HG03103 (cell line): ENCODE measurements at regions not wholly inside any gene's neighbourhood (a gene's known extent, or its start where the extent isn't known, plus 50 kb on each side); places are given as distances from the start of the nearest gene placed in this dataset.
"Not testable (repeated sequence)": the region's sequence is repeated elsewhere in the genome, so short reads cannot be mapped to it uniquely, and the experiment has no call there.

Experiments used
- ATAC-seq: cut with Tn5 transposase; IDR thresholded peaks from one replicate; pipeline ENCODE4 v1.9.1; 2021; ENCODE audit warnings: low read depth; ENCODE audit not compliant: unreplicated experiment

- no peak for ATAC-seq
These were observed 698.4 kb downstream of the TENT5A start for GRCh38 chr6:81054036-81054435.

GRCh38 chr6:81051952-81052351 is 700.5 kb downstream of the TENT5A start:
- no peak for ATAC-seq

- ATAC-seq, result no peak
These were observed 702.9 kb downstream of the TENT5A start for GRCh38 chr6:81049425-81050042.

GRCh38 chr6:81031416-81031815 is 721.1 kb downstream of the TENT5A start:
- ATAC-seq, result no peak

- no peak for ATAC-seq
These were observed 726.4 kb downstream of the TENT5A start for GRCh38 chr6:81026041-81026553.

- no peak for ATAC-seq
These were observed 728.8 kb downstream of the TENT5A start for GRCh38 chr6:81023709-81024108.

GRCh38 chr6:81023007-81023582 is 729.4 kb downstream of the TENT5A start:
- ATAC-seq, result no peak

GRCh38 chr6:81017586-81017985 is 734.9 kb downstream of the TENT5A start:
- ATAC-seq, result not testable (repeated sequence)

GRCh38 chr6:81003894-81004293 is 748.6 kb downstream of the TENT5A start:
- ATAC-seq, result no peak

GRCh38 chr6:81003156-81003555 is 749.3 kb downstream of the TENT5A start:
- no peak for ATAC-seq

- no peak for ATAC-seq
These were observed 750.4 kb downstream of the TENT5A start for GRCh38 chr6:81002126-81002525.

GRCh38 chr6:80991316-80991715 is 761.2 kb downstream of the TENT5A start:
- no peak for ATAC-seq

- ATAC-seq, result no peak
These were observed 763.6 kb downstream of the TENT5A start for GRCh38 chr6:80988892-80989291.

- no peak for ATAC-seq
These were observed 764.2 kb downstream of the TENT5A start for GRCh38 chr6:80988286-80988685.

GRCh38 chr6:80981226-80981625 is 771.3 kb downstream of the TENT5A start:
- not testable (repeated sequence) for ATAC-seq

GRCh38 chr6:80976336-80976735 is 776.1 kb downstream of the TENT5A start:
- ATAC-seq, result no peak

GRCh38 chr6:80974579-80974978 is 777.9 kb downstream of the TENT5A start:
- ATAC-seq, result no peak

- ATAC-seq, result no peak
These were observed 783.0 kb downstream of the TENT5A start for GRCh38 chr6:80969439-80969838.

GRCh38 chr6:80967609-80968008 is 784.9 kb downstream of the TENT5A start:
- no peak for ATAC-seq

- ATAC-seq, result no peak
These were observed 790.1 kb downstream of the TENT5A start for GRCh38 chr6:80962382-80962781.

- no peak for ATAC-seq
These were observed 791.3 kb downstream of the TENT5A start for GRCh38 chr6:80961166-80961565.

GRCh38 chr6:80959034-80959433 is 793.4 kb downstream of the TENT5A start:
- no peak for ATAC-seq
